ENCODE measurements at regions not wholly inside any gene's neighbourhood (a gene's known extent, or its start where the extent isn't known, plus 50 kb on each side); places are given as distances from the start of the nearest gene placed in this dataset.
"Not testable (repeated sequence)": the region's sequence is repeated elsewhere in the genome, so short reads cannot be mapped to it uniquely, and the experiment has no call there.

DNA sequence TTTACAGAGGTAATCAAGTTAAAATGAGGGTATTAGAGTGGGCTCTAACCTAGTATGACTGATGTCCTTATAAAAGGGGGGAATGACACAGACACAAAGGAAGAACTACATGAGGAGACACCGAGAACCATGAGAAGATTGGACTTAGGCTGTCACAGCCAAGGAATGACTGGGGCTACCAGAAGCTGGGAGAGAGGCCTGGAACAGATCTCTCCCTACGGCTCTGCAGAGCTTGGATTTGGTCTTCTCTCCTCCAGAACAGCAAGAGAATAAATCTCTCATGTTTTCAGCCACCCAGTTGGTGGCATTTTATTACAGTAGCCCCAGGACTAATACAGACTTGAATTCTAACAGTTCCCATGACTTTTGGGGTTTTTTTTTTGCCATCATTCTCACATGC lies 110.8 kb downstream of the PSMG1 start:
- DNase-seq (ENCODE audit: low read depth in 1 of 2, low spot score in 1 of 2) = no peak
- in situ Hi-C loops (cut with HindIII; ENCODE audit: low pct_unique_long_range_greater_than_20kb, low sequenced_read_pairs) = no loop called here
- no peak for TF ChIP-seq JUND (IDR thresholded peaks at IDR 0.05; ENCODE audit: low read depth)

- peak in 1 of 2 experiments; percentile 23 for DNase-seq (ENCODE audit: low read depth in 1 of 2, low spot score in 1 of 2)
- in situ Hi-C loops (cut with HindIII; ENCODE audit: low pct_unique_long_range_greater_than_20kb, low sequenced_read_pairs) = no loop called here
- no peak for TF ChIP-seq JUND (IDR thresholded peaks at IDR 0.05; ENCODE audit: low read depth)
Observed at GRCh38 chr21:39071623-39072214, 111.5 kb downstream of the PSMG1 start.

GRCh38 chr21:39069856-39070255 lies 113.4 kb downstream of the PSMG1 start:
- in situ Hi-C loops (cut with HindIII; ENCODE audit: low pct_unique_long_range_greater_than_20kb, low sequenced_read_pairs); DNase-seq (ENCODE audit: low read depth in 1 of 2, low spot score in 1 of 2): not testable (repeated sequence)

- no peak for DNase-seq (ENCODE audit: low read depth in 1 of 2, low spot score in 1 of 2)
- in situ Hi-C loops (cut with HindIII; ENCODE audit: low pct_unique_long_range_greater_than_20kb, low sequenced_read_pairs) = no loop called here
- no peak for TF ChIP-seq JUND (IDR thresholded peaks at IDR 0.05; ENCODE audit: low read depth)
Observed at GRCh38 chr21:39066829-39067780, 116.1 kb downstream of the PSMG1 start.

- no peak for DNase-seq (ENCODE audit: low read depth in 1 of 2, low spot score in 1 of 2)
- in situ Hi-C loops (cut with HindIII; ENCODE audit: low pct_unique_long_range_greater_than_20kb, low sequenced_read_pairs) = no loop called here
- TF ChIP-seq JUND (IDR thresholded peaks at IDR 0.05; ENCODE audit: low read depth) = no peak
Observed at GRCh38 chr21:39065917-39066316, 117.3 kb downstream of the PSMG1 start.

DNA sequence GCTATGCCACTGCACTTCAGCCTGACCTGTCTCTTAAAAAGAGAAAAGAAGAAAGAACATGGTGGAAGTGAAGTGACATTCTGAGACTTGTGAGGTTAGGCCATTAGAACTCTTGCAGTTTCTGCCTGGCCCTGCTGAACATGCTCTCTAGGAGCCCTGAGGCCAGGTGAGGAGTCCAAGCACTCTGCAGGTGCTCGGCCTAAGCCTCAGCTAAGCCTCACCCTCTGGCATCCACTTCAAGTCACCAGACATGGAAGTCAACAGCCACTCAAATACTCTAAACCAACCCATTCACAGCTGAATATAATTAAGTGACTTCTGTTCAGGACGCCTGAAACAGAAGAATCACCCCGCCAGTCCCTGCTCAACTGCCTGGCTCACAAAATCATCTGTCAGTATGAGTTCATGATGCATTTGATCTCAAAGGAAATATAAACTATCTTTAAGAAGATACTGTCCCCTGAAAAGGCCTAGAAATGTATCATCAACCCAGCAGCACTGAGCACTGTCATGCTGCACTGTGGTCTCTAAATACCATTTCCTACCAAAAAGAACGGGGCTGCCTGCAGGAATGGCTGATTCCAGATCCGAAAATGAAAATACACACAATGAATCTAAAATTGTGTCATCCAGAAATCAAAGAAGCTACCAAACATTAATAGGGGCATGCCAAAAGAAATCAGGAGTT lies 118.8 kb downstream of the PSMG1 start:
- in situ Hi-C loops (cut with HindIII; ENCODE audit: low pct_unique_long_range_greater_than_20kb, low sequenced_read_pairs) = no loop called here
- no peak for TF ChIP-seq JUND (IDR thresholded peaks at IDR 0.05; ENCODE audit: low read depth)
- no peak for DNase-seq (ENCODE audit: low read depth in 1 of 2, low spot score in 1 of 2)

DNA sequence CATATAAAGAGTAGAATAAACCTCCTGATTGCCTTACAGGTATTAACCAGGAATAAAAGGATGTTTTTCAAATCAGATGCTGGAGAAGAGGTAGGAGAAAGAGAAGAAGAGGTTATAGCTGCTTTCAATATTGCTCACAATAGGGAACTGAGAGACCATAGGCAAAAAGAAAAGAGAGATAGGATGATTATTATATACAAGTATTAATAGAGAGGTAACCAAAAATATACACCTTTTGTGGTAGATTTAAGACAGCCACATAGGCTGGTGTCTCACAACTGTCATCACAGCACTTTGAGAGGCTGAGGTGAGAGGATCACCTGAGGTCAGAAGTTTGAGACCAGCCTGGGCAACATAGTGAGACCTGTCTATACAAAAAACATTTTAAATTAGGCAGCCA lies 119.7 kb downstream of the PSMG1 start:
- in situ Hi-C loops (cut with HindIII; ENCODE audit: low pct_unique_long_range_greater_than_20kb, low sequenced_read_pairs) = no loop called here
- DNase-seq (ENCODE audit: low read depth in 1 of 2, low spot score in 1 of 2) = no peak
- TF ChIP-seq JUND (IDR thresholded peaks at IDR 0.05; ENCODE audit: low read depth) = no peak

GRCh38 chr21:39062196-39062595 lies 121.1 kb downstream of the PSMG1 start:
- no peak for TF ChIP-seq JUND (IDR thresholded peaks at IDR 0.05; ENCODE audit: low read depth)
- DNase-seq (ENCODE audit: low read depth in 1 of 2, low spot score in 1 of 2) = no peak
- in situ Hi-C loops (cut with HindIII; ENCODE audit: low pct_unique_long_range_greater_than_20kb, low sequenced_read_pairs) = no loop called here

- no peak for DNase-seq (ENCODE audit: low read depth in 1 of 2, low spot score in 1 of 2)
- in situ Hi-C loops (cut with HindIII; ENCODE audit: low pct_unique_long_range_greater_than_20kb, low sequenced_read_pairs) = no loop called here
- no peak for TF ChIP-seq JUND (IDR thresholded peaks at IDR 0.05; ENCODE audit: low read depth)
Observed at GRCh38 chr21:39061766-39062165, 121.5 kb downstream of the PSMG1 start.

GRCh38 chr21:39060485-39061083 lies 122.7 kb downstream of the PSMG1 start:
- no peak for DNase-seq (ENCODE audit: low read depth in 1 of 2, low spot score in 1 of 2)
- no peak for TF ChIP-seq JUND (IDR thresholded peaks at IDR 0.05; ENCODE audit: low read depth)
- in situ Hi-C loops (cut with HindIII; ENCODE audit: low pct_unique_long_range_greater_than_20kb, low sequenced_read_pairs) = no loop called here

DNA sequence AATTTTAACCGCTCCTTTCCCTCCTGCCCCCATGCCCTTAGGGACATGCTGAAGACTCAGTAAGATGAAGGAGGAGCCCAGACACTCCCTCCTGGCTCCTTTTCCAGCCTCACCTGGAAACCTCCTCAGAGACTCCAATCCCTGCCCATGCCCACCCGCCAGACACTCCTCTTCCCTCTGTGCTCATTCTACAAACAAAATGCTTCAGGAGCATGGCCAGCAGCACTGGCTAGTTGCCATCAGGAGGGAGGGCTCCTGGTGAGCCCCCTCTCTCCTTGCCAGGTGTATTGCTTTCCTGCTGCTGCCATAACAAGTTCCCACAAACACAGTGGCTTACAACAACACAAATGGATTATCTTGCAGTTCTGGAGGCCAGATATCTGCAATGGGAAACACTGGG lies 126.1 kb downstream of the PSMG1 start:
- in situ Hi-C loops (cut with HindIII; ENCODE audit: low pct_unique_long_range_greater_than_20kb, low sequenced_read_pairs) = no loop called here
- DNase-seq (ENCODE audit: low read depth in 1 of 2, low spot score in 1 of 2) = no peak
- no peak for TF ChIP-seq JUND (IDR thresholded peaks at IDR 0.05; ENCODE audit: low read depth)

DNA sequence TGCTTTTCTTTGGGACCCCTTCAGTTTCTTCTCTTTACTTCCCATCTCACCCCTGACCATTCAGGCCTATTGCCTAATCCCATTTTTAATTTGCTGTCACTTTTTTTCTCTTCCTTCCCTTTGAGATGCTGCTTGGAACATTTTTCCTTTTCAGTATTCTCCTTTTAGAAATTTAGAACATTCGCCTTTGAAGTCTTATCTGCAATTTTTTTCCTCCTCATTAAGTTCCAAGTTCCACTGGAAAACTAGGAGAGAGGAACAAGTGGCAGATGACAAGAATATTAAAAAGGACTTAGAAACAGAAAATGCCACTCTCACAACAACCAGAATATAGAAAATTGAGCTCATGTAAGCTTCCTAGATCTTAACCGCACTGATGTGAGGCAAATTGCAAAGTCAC lies 126.6 kb downstream of the PSMG1 start:
- in situ Hi-C loops (cut with HindIII; ENCODE audit: low pct_unique_long_range_greater_than_20kb, low sequenced_read_pairs) = no loop called here
- no peak for TF ChIP-seq JUND (IDR thresholded peaks at IDR 0.05; ENCODE audit: low read depth)
- DNase-seq (ENCODE audit: low read depth in 1 of 2, low spot score in 1 of 2) = no peak
